Duodenal mucosa (tissue), 2 donors: ENCODE measurements at regions not wholly inside any gene's neighbourhood (a gene's known extent, or its start where the extent isn't known, plus 50 kb on each side); places are given as distances from the start of the nearest gene placed in this dataset.
"Not testable (repeated sequence)": the region's sequence is repeated elsewhere in the genome, so short reads cannot be mapped to it uniquely, and the experiment has no call there.

Experiments used
- H3K27ac ChIP-seq: one replicate; pipeline ENCODE4 v1.7.0; 2013; ENCODE audit warnings: low read depth, low read length
- H3K27me3 ChIP-seq, 2 donors: one replicate each; pipeline ENCODE4 v1.7.0; 2013; ENCODE audit warnings: low read length in 2 of 2, control low read depth in 1 of 2; ENCODE audit not compliant: insufficient read depth in 2 of 2, control insufficient read depth in 1 of 2
- H3K36me3 ChIP-seq, 2 donors: one replicate each; pipeline ENCODE4 v1.7.0; 2013; ENCODE audit warnings: low read length in 2 of 2, control low read depth in 1 of 2; ENCODE audit not compliant: insufficient read depth in 2 of 2, control insufficient read depth in 1 of 2
- H3K4me1 ChIP-seq, 2 donors: one replicate each; pipeline ENCODE4 v1.7.0; 2013; ENCODE audit warnings: low read length in 2 of 2, control low read depth in 1 of 2; ENCODE audit not compliant: insufficient read depth in 2 of 2, control insufficient read depth in 1 of 2
- H3K4me3 ChIP-seq, 2 donors: one replicate each; pipeline ENCODE4 v1.7.0; 2013; ENCODE audit warnings: low read length in 2 of 2, low read depth in 1 of 2
- H3K9ac ChIP-seq, 2 donors: one replicate each; pipeline ENCODE4 v1.7.0; 2013; ENCODE audit warnings: low read length in 2 of 2, low read depth in 1 of 2
- H3K9me3 ChIP-seq, 2 donors: one replicate each; pipeline ENCODE4 v1.7.0; 2013; ENCODE audit warnings: low read length in 2 of 2, control low read depth in 1 of 2; ENCODE audit not compliant: control insufficient read depth in 1 of 2

DNA sequence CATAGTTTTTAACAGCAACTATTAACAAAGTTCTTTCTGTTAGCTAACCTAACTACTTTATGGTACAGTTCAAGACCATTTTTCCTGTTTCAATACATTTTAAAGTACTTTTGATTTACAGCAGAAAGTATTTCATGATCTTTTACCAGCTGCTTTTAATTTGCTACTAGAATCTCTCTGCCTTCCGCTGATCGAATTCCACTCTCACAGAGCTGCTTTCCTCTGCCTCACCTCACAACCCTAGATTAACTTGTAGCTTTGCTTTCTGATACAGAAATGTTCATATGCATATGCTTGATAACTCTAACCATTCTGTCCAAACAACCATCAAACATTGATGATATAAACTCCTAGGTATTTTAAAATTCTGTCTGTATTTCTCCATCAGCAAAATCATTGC, 463.2 kb upstream of the ZEB2 start:
- Histone ChIP-seq H3K9me3 (no peaks in the 10 kb centered on the region), H3K27me3 (no peaks in the 10 kb centered on the region), H3K27ac (no peak overlapping the region)

DNA sequence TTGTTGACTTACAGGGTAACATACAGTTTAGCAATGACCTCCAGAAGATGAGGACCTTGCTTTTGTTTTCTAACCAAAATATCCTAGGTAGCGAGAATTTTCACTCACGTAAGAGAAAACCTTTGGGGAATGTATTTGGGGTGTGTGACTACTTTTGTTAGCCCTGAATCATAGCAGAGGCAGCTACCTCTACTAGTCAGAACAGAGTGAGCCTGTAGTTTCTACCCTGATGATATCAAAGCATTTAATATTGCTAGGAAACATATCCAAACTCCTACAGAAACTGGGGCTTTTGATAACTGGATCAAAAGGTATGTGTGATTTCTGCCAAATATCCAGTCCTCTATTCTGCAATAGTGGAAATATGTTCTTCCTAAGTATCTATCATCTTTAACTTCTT, 462.6 kb upstream of the ZEB2 start:
- H3K36me3 ChIP-seq: no peaks in the 10 kb centered on the region
- no peak overlapping the region for H3K27ac ChIP-seq
- no peaks in the 10 kb centered on the region for H3K4me1 ChIP-seq
- no peaks in the 10 kb centered on the region for H3K9me3 ChIP-seq
- H3K9ac ChIP-seq: no peak overlapping the region
- H3K27me3 ChIP-seq: no peaks in the 10 kb centered on the region
- no peak overlapping the region for H3K4me3 ChIP-seq

More for the DNA sequence above, 463.2 kb upstream of the ZEB2 start:
- Histone ChIP-seq H3K36me3 (no peaks in the 10 kb centered on the region), H3K4me3 (no peak overlapping the region), H3K9ac (no peak overlapping the region), H3K4me1 (no peaks in the 10 kb centered on the region)

DNA sequence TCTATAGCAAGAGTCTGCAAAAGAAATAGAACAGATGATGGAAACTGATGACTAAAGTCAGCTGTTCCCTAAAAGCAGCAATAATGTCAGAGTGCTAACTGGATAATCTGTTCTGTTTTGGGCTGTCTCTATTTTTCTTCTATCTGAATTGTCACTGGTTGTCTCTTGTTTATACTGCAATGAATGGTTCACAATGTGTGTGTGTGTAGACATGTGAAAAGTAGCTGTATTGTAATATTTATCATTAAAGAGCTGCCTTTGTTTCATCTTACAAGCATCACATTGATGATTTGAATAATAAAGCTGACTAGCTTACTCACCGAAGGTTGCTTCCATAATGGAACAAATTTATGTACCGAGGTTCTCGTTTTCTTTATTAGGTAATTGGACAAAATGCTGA, 456.0 kb upstream of the ZEB2 start:
- Histone ChIP-seq H3K9me3 (no peaks in the 10 kb centered on the region), H3K4me3 (no peak overlapping the region), H3K27me3 (no peaks in the 10 kb centered on the region), H3K27ac (no peak overlapping the region), H3K36me3 (no peaks in the 10 kb centered on the region), H3K4me1 (no peaks in the 10 kb centered on the region), H3K9ac (no peak overlapping the region)

GRCh38 chr2:144972676-144973075, 452.8 kb upstream of the ZEB2 start:
- Histone ChIP-seq H3K9me3 (peaks cover 0 to 6% of the 10 kb centered on the region in 2 donors), H3K27ac (no peak overlapping the region), H3K4me1 (no peaks in the 10 kb centered on the region), H3K9ac (no peak overlapping the region), H3K36me3 (no peaks in the 10 kb centered on the region), H3K27me3 (no peaks in the 10 kb centered on the region), H3K4me3 (no peak overlapping the region)

DNA sequence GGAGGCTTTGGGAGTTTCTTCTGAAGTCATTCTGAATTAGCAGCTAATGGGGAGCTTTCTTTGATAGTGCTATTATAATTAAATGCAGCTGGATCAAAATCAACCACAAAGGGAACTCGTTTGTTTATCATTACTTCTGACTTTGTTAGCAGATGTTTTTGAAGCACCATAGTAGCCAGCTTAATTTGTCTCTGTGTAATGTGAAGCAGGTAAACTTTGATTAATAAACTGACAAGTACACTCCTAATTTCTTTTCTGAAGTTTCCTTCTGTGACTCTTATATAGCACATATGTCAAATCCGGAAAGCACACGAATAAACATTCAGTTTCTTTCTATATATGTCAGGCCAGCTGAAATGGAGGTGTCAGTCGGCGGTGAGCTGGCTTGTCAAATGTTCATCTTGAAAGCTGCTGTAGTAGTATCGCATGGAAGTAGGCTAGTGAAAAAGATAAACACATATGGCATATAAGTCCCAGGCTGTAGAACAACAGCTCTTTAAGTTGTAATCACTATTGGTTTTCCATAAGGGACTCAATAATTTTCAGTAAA, 451.9 kb upstream of the ZEB2 start:
- Histone ChIP-seq H3K36me3 (no peaks in the 10 kb centered on the region), H3K9me3 (peaks cover 0 to 6% of the 10 kb centered on the region in 2 donors), H3K4me1 (no peaks in the 10 kb centered on the region), H3K27ac (no peak overlapping the region), H3K9ac (no peak overlapping the region), H3K4me3 (no peak overlapping the region), H3K27me3 (no peaks in the 10 kb centered on the region)

- H3K4me3 ChIP-seq, H3K27ac ChIP-seq, H3K36me3 ChIP-seq, H3K4me1 ChIP-seq, H3K27me3 ChIP-seq, H3K9me3 ChIP-seq, H3K9ac ChIP-seq: not testable (repeated sequence)
Measured at GRCh38 chr2:144970410-144970809, 450.5 kb upstream of the ZEB2 start.

GRCh38 chr2:144969564-144969963, 449.6 kb upstream of the ZEB2 start:
- not testable (repeated sequence) for H3K9ac ChIP-seq, H3K9me3 ChIP-seq, H3K36me3 ChIP-seq, H3K27ac ChIP-seq, H3K4me3 ChIP-seq, H3K27me3 ChIP-seq, H3K4me1 ChIP-seq

DNA sequence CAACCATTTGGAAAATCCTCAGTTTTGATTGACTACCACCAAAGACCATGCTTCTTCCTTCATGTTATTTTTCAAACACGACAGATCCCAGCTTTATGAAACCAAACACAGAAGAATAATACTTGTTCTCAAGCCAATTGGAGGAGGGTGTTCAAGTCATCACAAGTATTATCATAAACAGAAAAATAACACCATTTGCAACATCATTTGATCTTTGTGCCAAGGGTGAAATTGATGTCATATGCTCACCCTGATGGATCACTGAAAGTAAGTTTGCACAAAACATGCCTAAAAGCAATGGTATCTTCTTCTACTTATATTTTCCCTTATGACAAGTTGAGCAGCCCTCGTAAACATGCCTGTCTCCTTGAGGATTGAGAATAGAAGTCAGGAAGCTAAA, 448.0 kb upstream of the ZEB2 start:
- peaks cover 0 to 6% of the 10 kb centered on the region in 2 donors for H3K9me3 ChIP-seq
- no peaks in the 10 kb centered on the region for H3K27me3 ChIP-seq
- H3K4me3 ChIP-seq: no peak overlapping the region
- no peaks in the 10 kb centered on the region for H3K4me1 ChIP-seq
- H3K27ac ChIP-seq: no peak overlapping the region
- H3K9ac ChIP-seq: no peak overlapping the region
- no peaks in the 10 kb centered on the region for H3K36me3 ChIP-seq

GRCh38 chr2:144965172-144965571, 445.3 kb upstream of the ZEB2 start:
- no peak overlapping the region for H3K27ac ChIP-seq
- H3K36me3 ChIP-seq: no peaks in the 10 kb centered on the region
- H3K4me1 ChIP-seq: no peaks in the 10 kb centered on the region
- H3K9ac ChIP-seq: no peak overlapping the region
- H3K9me3 ChIP-seq: peaks cover 0 to 1% of the 10 kb centered on the region in 2 donors
- no peaks in the 10 kb centered on the region for H3K27me3 ChIP-seq
- no peak overlapping the region for H3K4me3 ChIP-seq

DNA sequence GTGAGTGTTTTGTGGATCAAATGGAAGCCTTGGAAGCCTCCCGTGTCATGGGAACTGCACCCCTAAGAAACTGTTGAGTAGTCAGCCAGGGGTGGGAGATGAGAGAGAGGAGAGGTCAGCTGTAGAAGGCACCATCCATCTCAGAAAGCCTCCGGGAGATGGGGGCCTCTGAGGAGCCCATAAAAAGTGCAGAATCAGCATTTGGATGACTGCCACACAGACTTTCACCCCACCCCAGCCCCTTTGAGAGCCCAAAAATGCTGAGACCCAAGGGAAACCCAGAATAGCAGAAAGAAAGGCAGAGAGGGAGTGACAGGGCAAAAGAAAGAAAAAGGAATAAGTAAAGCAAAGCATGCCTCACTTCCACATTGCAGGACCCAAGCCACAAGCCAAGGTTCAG, 443.1 kb upstream of the ZEB2 start:
- H3K9ac ChIP-seq: no peak overlapping the region
- no peaks in the 10 kb centered on the region for H3K27me3 ChIP-seq
- H3K27ac ChIP-seq: no peak overlapping the region
- H3K36me3 ChIP-seq: no peaks in the 10 kb centered on the region
- H3K4me1 ChIP-seq: no peaks in the 10 kb centered on the region
- no peak overlapping the region for H3K4me3 ChIP-seq
- no peaks in the 10 kb centered on the region for H3K9me3 ChIP-seq

GRCh38 chr2:144959416-144959815, 439.5 kb upstream of the ZEB2 start:
- Histone ChIP-seq H3K9ac (no peak overlapping the region), H3K4me3 (no peak overlapping the region), H3K9me3 (no peaks in the 10 kb centered on the region), H3K4me1 (no peaks in the 10 kb centered on the region), H3K27me3 (no peaks in the 10 kb centered on the region), H3K27ac (no peak overlapping the region), H3K36me3 (no peaks in the 10 kb centered on the region)
